NCI-H774 (cell line): ENCODE measurements at regions not wholly inside any gene's neighbourhood (a gene's known extent, or its start where the extent isn't known, plus 50 kb on each side); places are given as distances from the start of the nearest gene placed in this dataset.

Experiments
- DNase-seq: peaks from one replicate; lab custom pipeline; 2025; lab: John Stamatoyannopoulos, UW

DNA sequence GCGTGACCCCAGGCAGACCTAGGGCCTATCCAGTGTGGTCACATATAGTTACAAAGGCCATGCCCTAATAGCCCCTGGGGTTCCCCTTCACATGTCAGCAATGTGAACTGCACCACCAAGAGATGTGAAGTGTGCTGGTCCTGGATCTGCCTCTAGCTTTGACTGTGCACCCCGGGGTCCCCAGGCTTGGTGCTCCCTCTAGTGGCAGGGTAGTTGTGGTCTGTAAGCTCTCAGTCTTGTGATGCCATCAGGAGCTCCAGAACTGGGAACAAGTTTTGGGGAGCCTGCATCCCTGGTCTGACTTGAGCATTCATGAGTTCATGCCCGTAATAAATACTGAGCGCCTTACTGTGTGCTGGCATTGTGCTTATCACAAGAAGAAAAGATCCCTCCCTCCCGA is 143.4 kb downstream of the DHX35 start:
- no peak for DNase-seq

DNA sequence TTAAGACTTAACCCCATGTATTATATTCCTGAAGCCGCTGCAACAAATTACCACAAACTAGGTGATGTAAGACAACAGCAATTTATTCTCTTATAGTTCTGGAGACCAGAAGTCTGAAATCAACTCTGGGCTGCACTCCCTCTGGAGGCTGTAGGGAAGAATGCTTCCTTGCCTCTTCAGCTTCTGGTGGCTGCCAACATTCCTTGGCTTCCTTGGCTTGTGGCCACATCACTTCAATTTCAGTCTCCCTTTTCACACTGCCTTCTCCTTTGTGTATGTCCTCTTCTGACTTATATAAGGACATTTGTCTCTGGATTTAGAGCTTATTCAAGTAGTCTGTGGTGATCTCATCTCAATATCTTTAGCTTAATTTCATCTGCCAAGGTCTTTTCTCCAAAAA is 141.6 kb downstream of the DHX35 start:
- DNase-seq: no peak

DNA sequence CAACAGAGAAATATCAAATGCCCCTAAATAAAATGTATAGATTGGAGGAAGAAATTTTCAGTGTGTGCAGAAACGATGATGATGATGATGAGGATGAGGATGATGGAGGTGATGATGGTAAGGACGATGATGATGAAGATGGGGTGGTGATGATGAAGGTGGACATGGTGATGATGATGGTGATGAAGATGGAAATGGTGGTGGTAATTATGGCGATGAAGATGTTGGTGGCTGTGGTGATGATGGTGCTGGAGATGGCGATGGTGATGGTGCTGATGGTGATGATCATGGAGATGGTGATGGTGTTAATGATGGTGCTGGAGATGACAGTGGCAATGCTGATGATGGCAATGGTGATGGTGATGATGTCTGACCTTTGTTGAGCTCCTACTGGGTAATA is 141.2 kb downstream of the DHX35 start:
- no peak for DNase-seq

DNA sequence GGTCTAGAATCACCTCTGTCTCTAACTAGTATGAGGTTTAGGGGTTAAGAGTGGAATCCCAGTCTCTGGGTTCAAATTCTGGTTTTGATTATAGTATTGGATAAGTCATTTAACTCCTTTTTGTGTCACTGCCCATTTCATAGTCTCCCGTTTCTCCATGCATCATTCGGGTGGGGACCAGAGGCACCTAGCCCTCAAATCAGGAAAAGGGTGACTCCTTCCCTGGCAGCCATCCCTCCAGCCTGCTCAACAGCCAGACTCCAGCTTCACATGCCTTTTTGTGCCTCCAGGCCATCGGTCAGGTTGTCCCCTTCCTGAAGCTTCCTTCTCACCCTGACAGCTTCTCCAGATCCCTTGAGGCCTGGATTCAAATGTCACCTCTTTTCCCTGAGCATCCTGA is 139.8 kb downstream of the DHX35 start:
- DNase-seq: no peak

DNA sequence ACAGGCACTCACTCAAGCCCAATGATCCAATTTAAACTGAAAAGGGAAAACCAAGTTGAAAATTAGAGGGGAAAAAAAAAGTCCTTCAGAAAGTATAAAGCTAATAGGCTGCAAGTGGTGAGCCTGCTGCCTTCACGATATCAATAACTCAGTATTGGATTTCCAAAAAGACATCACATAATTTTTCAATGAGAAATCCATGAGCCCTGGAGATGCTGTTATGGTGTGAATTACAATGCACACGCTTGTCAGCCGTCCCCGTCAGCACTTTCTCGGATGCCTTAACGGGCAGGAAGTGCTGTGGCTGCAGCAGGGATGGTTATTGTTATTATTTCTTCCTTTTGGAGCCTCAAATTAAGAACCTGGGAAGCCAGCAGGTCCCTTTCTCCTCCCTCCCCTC is 138.5 kb downstream of the DHX35 start:
- no peak for DNase-seq

DNA sequence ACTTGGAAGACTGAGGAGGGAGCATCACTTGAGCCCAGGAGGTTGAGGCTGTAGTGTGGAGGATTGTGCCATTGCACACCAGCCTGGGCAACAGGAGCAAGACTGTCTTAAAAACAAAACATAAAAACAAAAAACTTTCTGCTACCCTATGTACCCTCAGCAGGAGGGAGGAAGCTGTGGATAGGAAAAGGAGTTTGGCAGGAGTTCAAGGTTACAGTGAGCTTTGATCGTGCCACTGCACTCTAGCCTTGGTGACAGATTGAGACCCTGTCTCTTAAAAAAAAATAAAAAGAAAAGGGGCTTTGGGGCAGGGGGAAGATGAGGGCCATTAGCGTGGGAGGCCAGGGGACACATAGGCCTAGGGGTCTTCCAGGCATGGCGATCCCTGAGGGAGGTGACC is 135.7 kb downstream of the DHX35 start:
- no peak for DNase-seq

DNA sequence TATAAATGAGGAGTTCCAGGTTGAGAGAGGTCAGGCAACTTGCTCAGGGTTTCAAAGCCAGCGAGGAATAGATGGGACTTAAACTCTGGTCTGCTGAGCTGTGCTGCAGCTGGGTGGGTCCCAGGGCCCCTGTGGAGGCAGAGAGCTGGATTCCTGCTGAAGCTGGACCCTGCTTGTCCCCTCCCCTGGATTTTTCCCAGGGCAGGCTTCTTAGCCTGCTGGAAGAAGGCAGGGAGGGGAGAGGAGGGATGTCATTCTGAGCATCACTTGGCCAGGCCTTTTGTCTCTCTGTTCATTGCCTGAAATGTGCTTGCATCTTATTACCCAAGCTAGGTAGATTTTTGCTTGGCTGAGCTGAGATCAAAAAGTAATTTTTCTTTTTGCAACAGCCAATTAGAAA is 133.7 kb downstream of the DHX35 start:
- DNase-seq: no peak

DNA sequence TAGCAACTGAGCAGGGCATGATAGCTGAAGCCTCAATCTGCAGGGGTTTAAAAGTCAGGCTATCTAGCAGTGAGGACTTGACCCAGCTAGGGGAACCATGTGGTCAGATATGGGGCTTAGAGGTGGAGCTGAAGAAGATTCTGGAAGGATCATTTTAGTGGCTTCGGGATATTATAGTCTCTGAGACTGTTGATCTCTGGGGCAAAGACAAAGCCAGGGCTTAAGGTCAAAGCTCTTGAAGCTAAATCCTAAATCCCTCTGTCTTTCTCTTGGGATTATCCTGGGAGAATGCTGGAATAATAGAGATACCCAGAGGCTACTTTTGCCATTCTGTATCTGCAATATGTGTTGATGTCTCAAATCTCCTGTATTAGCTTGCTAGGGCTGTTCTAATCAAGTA is 132.2 kb downstream of the DHX35 start:
- DNase-seq: no peak

DNA sequence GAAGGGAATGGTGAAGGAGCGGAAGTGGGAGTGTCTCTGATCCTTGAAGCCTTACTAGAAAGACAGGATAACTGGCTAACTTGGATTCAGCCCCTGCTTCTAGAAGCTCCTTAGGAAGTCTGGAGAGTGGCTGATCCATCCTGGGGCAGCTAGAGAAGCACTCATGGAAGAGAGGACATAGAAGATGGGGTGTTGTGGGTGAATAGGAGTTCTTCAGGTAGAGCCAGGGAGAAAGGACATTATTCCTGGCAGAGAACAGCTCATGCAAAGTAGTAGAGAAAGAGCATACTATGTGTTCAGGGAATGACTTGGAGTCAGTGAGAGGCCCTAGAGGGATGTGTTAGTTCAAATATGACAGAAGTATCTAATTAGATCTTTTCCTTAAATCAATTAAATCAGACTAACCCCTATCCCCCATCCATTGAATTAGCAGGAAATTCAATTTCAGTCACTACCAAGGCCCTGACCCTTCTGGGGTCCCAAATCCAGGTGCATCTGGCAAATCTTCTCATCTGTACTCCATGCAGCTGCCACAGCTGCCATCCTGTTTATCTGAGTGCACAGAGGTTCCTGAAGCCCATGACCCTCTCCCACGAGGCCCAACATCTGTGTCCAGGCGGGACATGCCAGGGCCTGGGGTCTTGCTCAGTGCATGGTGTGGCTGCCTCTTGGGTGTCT is 130.7 kb downstream of the DHX35 start:
- DNase-seq: no peak

DNA sequence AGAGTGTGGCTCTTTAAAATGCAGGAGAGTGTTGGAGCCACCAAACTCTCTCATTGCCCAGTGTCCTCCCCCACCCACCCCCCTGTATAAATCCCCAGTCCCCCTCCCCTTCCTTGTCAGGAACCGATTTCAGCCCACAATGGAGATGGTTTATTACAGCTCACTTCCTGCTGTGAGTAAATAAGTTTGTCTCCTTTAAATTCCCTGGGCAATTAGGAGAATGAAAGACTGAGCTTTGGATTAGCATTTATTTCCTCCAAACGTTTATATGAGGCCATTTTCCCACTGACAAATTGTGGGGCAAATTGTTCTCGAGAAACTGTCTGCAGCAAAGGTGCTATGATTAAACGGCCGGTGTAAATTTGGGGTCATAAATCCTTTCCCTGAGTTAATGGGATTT is 128.8 kb downstream of the DHX35 start:
- peak; percentile 8 for DNase-seq

DNA sequence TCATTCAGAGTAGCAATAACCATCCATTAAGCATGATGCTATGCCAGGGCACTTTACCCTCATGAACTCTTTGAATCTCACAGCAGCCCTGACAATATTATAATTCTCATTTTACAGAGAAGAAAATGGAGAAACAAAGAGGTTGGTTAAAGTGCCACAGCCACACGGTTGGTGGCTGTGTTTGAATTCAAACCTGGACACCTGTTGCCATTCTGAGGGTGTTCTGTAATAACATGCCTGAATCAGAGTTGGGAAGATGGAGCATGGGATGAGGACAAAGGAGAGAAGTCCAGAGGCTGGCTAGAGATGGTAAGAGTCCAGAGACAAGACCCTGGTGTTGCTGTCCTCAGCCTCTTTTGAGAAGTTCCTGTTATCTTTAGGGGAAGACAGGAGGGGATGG is 127.7 kb downstream of the DHX35 start:
- DNase-seq: no peak
